DOHH2 (cell line): ENCODE measurements at regions not wholly inside any gene's neighbourhood (a gene's known extent, or its start where the extent isn't known, plus 50 kb on each side); places are given as distances from the start of the nearest gene placed in this dataset.

Source experiments
- H3F3A ChIP-seq: fragments of 200-600 bp; sonication (generic), shearing (Covaris generic); 2 replicates; pipeline ENCODE4 v1.6.0; 2016; ENCODE audit warnings: antibody characterized with exemption, mild to moderate bottlenecking; ENCODE audit not compliant: control insufficient read depth, insufficient read depth
- H3K27ac ChIP-seq: fragments of 200-600 bp; sonication (generic); 2 replicates; pipeline ENCODE4 v1.5.1; 2014; ENCODE audit warnings: low read depth, mild to moderate bottlenecking, low read length, moderate library complexity
- H3K27me3 ChIP-seq: fragments of 200-600 bp; sonication (generic); 2 replicates; pipeline ENCODE4 v1.6.1; 2014; ENCODE audit warnings: mild to moderate bottlenecking, low read length, mixed read lengths; ENCODE audit not compliant: control insufficient read depth
- H3K36me3 ChIP-seq: fragments of 200-600 bp; sonication (generic); 2 replicates; pipeline ENCODE4 v1.6.1; 2014; ENCODE audit warnings: mild to moderate bottlenecking, low read length, moderate library complexity, mixed read lengths; ENCODE audit not compliant: control insufficient read depth
- H3K4me1 ChIP-seq: fragments of 200-600 bp; sonication (generic); 2 replicates; pipeline ENCODE4 v1.6.1; 2014; ENCODE audit warnings: mild to moderate bottlenecking, low read length, mixed read lengths; ENCODE audit not compliant: control insufficient read depth
- H3K4me2 ChIP-seq: fragments of 200-600 bp; sonication (generic); 2 replicates; pipeline ENCODE4 v1.6.0; 2014; ENCODE audit warnings: mild to moderate bottlenecking, low read length, moderate library complexity
- H3K4me3 ChIP-seq: fragments of 200-600 bp; sonication (generic); 2 replicates; pipeline ENCODE4 v1.5.1; 2014; ENCODE audit warnings: mild to moderate bottlenecking, low read length, mixed read lengths
- H3K79me2 ChIP-seq: fragments of 200-600 bp; sonication (generic); 2 replicates; pipeline ENCODE4 v1.6.1; 2014; ENCODE audit warnings: mild to moderate bottlenecking, low read length, mixed read lengths; ENCODE audit not compliant: control insufficient read depth
- H3K9me2 ChIP-seq: fragments of 200-600 bp; sonication (generic); replicated peaks from 2 replicates; pipeline ENCODE4 v1.6.1; 2014; ENCODE audit warnings: mild to moderate bottlenecking, low read length, mixed read lengths; ENCODE audit not compliant: control insufficient read depth
- H3K9me3 ChIP-seq: fragments of 200-600 bp; sonication (generic); 2 replicates; pipeline ENCODE4 v1.6.1; 2014; ENCODE audit warnings: antibody characterized with exemption, low read length, mixed read lengths; ENCODE audit not compliant: control insufficient read depth, insufficient read depth
- H4K20me1 ChIP-seq: fragments of 200-600 bp; sonication (generic); 2 replicates; pipeline ENCODE4 v1.6.0; 2014; ENCODE audit warnings: low read depth, mild to moderate bottlenecking, antibody characterized with exemption, low read length, moderate library complexity; ENCODE audit not compliant: control insufficient read depth, insufficient read depth
- EZH2phosphoT487 ChIP-seq: fragments of 200-600 bp; sonication (generic); IDR thresholded peaks from 2 replicates; pipeline ENCODE4 v1.6.1; 2017; ENCODE audit warnings: borderline replicate concordance, mild to moderate bottlenecking, antibody characterized with exemption, low read length, moderate library complexity, mixed read lengths
- TF ChIP-seq, protein P1 (sequence below): fragments of 200-600 bp; sonication (generic); IDR thresholded peaks from one replicate; pipeline ENCODE4 v1.5.1; 2014; ENCODE audit warnings: antibody characterized with exemption, mild to moderate bottlenecking, low read depth, low read length; ENCODE audit not compliant: poor library complexity, severe bottlenecking

DNA sequence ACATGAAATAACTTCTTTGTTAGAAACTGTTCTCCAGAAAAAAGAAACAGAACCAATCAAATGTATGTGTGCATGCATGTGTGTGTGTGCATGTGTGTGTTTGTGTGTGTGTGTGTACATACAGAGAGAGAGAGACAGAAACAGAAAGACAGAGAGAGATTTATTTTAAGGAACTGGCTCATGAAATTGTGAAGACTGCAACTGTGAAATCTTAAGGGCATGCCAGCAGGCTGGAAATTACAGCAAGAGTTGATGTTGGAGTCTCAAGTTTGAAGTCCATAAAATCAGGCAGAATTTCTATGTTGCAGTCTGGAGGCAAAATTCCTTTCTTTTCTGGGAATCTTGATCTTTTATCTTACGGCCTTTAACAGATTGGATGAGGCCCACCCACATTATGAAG lies 168.9 kb upstream of the CDH20 start:
- H3K4me2 ChIP-seq = no peak overlapping the region
- H3K4me3 ChIP-seq = no peak overlapping the region
- H4K20me1 ChIP-seq = no peaks in the 10 kb centered on the region
- H3K27me3 ChIP-seq = no peaks in the 10 kb centered on the region
- no peaks in the 10 kb centered on the region for H3F3A ChIP-seq
- H3K9me3 ChIP-seq = no peaks in the 10 kb centered on the region
- H3K9me2 ChIP-seq = no peaks in the 10 kb centered on the region
- no peaks in the 10 kb centered on the region for H3K4me1 ChIP-seq
- H3K27ac ChIP-seq = no peak overlapping the region
- TF ChIP-seq, protein P1, sequence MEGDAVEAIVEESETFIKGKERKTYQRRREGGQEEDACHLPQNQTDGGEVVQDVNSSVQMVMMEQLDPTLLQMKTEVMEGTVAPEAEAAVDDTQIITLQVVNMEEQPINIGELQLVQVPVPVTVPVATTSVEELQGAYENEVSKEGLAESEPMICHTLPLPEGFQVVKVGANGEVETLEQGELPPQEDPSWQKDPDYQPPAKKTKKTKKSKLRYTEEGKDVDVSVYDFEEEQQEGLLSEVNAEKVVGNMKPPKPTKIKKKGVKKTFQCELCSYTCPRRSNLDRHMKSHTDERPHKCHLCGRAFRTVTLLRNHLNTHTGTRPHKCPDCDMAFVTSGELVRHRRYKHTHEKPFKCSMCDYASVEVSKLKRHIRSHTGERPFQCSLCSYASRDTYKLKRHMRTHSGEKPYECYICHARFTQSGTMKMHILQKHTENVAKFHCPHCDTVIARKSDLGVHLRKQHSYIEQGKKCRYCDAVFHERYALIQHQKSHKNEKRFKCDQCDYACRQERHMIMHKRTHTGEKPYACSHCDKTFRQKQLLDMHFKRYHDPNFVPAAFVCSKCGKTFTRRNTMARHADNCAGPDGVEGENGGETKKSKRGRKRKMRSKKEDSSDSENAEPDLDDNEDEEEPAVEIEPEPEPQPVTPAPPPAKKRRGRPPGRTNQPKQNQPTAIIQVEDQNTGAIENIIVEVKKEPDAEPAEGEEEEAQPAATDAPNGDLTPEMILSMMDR = no peak
- no peak for TF ChIP-seq EZH2phosphoT487
- H3K36me3 ChIP-seq = no peaks in the 10 kb centered on the region
- H3K79me2 ChIP-seq = no peaks in the 10 kb centered on the region

DNA sequence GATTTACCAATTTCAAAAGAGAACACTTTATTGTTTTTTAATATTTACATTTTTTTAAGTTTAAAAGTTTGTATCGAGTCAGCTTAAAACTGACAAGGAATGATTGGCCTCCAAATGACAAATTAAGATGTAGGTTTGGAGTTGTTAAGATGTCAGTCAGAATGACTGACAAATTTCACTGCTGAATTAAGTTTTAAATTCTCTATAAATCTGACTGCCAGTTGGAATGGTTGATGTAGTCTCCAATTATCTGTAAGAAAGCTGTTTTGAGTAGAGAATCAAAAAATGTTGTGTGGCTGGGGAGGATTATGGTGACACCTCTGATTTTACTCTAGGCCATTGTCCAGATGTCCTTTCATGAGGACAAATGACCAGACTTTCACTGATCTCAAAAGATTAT lies 165.3 kb upstream of the CDH20 start:
- Histone ChIP-seq H3K9me3 (no peaks in the 10 kb centered on the region), H3K4me2 (no peak overlapping the region), H3K4me3 (no peak overlapping the region), H3K79me2 (no peaks in the 10 kb centered on the region), H4K20me1 (no peaks in the 10 kb centered on the region), H3K36me3 (no peaks in the 10 kb centered on the region), H3K27ac (no peak overlapping the region), H3K9me2 (no peaks in the 10 kb centered on the region), H3F3A (no peaks in the 10 kb centered on the region), H3K27me3 (no peaks in the 10 kb centered on the region), H3K4me1 (no peaks in the 10 kb centered on the region)
- TF ChIP-seq, protein P1 = no peak
- TF ChIP-seq EZH2phosphoT487 = no peak

GRCh38 chr18:61169386-61169785 lies 163.8 kb upstream of the CDH20 start:
- H3K27ac ChIP-seq = no peak overlapping the region
- H3F3A ChIP-seq = no peaks in the 10 kb centered on the region
- H3K27me3 ChIP-seq = no peaks in the 10 kb centered on the region
- no peaks in the 10 kb centered on the region for H3K79me2 ChIP-seq
- H3K9me2 ChIP-seq = no peaks in the 10 kb centered on the region
- no peak for TF ChIP-seq EZH2phosphoT487
- TF ChIP-seq, protein P1 = no peak
- H4K20me1 ChIP-seq = no peaks in the 10 kb centered on the region
- H3K36me3 ChIP-seq = no peaks in the 10 kb centered on the region
- H3K4me1 ChIP-seq = no peaks in the 10 kb centered on the region
- no peak overlapping the region for H3K4me3 ChIP-seq
- no peaks in the 10 kb centered on the region for H3K9me3 ChIP-seq
- H3K4me2 ChIP-seq = no peak overlapping the region

DNA sequence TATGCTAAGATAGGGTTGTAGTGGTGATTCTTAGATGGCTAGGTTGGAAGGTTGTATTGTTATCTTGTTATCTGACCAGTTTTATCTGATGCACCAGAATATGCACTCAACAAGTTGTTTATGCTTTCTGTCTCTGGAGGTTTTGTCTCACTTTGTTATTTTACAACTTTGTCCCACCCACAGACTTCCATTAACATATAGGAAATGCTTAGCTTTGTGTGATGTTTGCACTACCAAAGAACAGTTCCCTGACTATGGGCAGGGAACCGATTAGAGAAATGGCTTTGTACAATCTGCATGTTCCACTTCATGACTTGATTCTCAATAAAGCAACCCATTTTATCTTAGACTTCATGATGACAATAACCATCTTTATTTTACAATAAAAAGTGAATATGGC lies 160.6 kb upstream of the CDH20 start:
- H3K4me1 ChIP-seq = no peaks in the 10 kb centered on the region
- no peaks in the 10 kb centered on the region for H3K9me3 ChIP-seq
- no peaks in the 10 kb centered on the region for H3K36me3 ChIP-seq
- no peaks in the 10 kb centered on the region for H3K9me2 ChIP-seq
- H4K20me1 ChIP-seq = no peaks in the 10 kb centered on the region
- H3K4me2 ChIP-seq = no peak overlapping the region
- no peak overlapping the region for H3K27ac ChIP-seq
- no peaks in the 10 kb centered on the region for H3K79me2 ChIP-seq
- H3K27me3 ChIP-seq = no peaks in the 10 kb centered on the region
- H3F3A ChIP-seq = no peaks in the 10 kb centered on the region
- TF ChIP-seq, protein P1 = no peak
- TF ChIP-seq EZH2phosphoT487 = no peak
- H3K4me3 ChIP-seq = no peak overlapping the region
